ENCODE measurements at regions not wholly inside any gene's neighbourhood (a gene's known extent, or its start where the extent isn't known, plus 50 kb on each side); places are given as distances from the start of the nearest gene placed in this dataset.

DNA sequence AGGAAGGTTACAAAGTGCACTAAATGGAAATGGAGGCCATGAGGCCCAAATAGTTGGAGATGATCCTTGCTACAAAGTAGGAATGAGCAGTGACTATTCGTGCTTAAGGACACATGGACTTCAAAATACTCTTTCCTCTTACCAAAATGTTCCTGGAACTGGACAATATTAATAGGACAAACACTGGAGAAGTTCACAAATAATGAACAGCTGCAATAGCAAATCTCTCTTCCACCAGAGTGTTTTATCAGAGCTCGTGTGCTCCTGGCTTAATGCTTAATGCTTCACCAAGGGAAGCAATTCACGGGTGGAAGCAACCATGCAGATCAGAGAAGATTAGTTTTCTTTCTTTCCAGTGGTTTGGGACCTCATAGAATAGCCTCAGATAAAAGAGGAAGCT is 435.4 kb downstream of the BCKDHB start:
- peak overlapping the region in 1 of 2 experiments; percentile 53; a peak in 2 of 4 replicates for H3K27ac ChIP-seq (ENCODE audit: low read depth in 2 of 2, low read length in 1 of 2)
- no peak for DNase-seq
- ChIA-PET POLR2A (no interaction called here), CTCF (no interaction called here)
- TF ChIP-seq, protein P1, sequence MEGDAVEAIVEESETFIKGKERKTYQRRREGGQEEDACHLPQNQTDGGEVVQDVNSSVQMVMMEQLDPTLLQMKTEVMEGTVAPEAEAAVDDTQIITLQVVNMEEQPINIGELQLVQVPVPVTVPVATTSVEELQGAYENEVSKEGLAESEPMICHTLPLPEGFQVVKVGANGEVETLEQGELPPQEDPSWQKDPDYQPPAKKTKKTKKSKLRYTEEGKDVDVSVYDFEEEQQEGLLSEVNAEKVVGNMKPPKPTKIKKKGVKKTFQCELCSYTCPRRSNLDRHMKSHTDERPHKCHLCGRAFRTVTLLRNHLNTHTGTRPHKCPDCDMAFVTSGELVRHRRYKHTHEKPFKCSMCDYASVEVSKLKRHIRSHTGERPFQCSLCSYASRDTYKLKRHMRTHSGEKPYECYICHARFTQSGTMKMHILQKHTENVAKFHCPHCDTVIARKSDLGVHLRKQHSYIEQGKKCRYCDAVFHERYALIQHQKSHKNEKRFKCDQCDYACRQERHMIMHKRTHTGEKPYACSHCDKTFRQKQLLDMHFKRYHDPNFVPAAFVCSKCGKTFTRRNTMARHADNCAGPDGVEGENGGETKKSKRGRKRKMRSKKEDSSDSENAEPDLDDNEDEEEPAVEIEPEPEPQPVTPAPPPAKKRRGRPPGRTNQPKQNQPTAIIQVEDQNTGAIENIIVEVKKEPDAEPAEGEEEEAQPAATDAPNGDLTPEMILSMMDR (IDR thresholded peaks at IDR 0.05), result no peak
- TF ChIP-seq, protein P2, sequence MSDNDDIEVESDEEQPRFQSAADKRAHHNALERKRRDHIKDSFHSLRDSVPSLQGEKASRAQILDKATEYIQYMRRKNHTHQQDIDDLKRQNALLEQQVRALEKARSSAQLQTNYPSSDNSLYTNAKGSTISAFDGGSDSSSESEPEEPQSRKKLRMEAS (IDR thresholded peaks at IDR 0.05; ENCODE audit: low read depth), result no peak
- TF ChIP-seq, protein P3, sequence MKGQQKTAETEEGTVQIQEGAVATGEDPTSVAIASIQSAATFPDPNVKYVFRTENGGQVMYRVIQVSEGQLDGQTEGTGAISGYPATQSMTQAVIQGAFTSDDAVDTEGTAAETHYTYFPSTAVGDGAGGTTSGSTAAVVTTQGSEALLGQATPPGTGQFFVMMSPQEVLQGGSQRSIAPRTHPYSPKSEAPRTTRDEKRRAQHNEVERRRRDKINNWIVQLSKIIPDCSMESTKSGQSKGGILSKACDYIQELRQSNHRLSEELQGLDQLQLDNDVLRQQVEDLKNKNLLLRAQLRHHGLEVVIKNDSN (IDR thresholded peaks at IDR 0.05; ENCODE audit: borderline replicate concordance, low read depth), result no peak
- TF ChIP-seq ELF1 (IDR thresholded peaks at IDR 0.05), result no peak
- TF ChIP-seq YY1 (IDR thresholded peaks at IDR 0.05; ENCODE audit: low read depth), result no peak
- no peak for TF ChIP-seq POLR2AphosphoS5 (IDR thresholded peaks at IDR 0.05; ENCODE audit: low read depth, low read length)
- TF ChIP-seq SMC3 (IDR thresholded peaks at IDR 0.05; ENCODE audit: low read depth, low read length), result no peak
- TF ChIP-seq TEAD4 (IDR thresholded peaks at IDR 0.05; ENCODE audit: borderline replicate concordance, insufficient read depth), result no peak
- TF ChIP-seq RFX5 (IDR thresholded peaks at IDR 0.05; ENCODE audit: low read length), result no peak
- no peak for TF ChIP-seq EP300 (IDR thresholded peaks at IDR 0.05; ENCODE audit: borderline replicate concordance in 1 of 2, low read depth in 1 of 2, low read length in 1 of 2)
- no peak for TF ChIP-seq MXI1 (IDR thresholded peaks at IDR 0.05; ENCODE audit: low read depth, low read length)
- TF ChIP-seq TAF1 (IDR thresholded peaks at IDR 0.05; ENCODE audit: borderline replicate concordance, low read depth, low read length), result no peak
- no peak for TF ChIP-seq GATA2 (CRISPR knock-in tag; IDR thresholded peaks at IDR 0.05)
- TF ChIP-seq MEF2A (IDR thresholded peaks at IDR 0.05; ENCODE audit: borderline replicate concordance, low read depth), result no peak
- no peak for TF ChIP-seq RCOR1 (IDR thresholded peaks at IDR 0.05; ENCODE audit: low read length)
- no peak for TF ChIP-seq FOSL2 (IDR thresholded peaks at IDR 0.05; ENCODE audit: borderline replicate concordance, low read depth)
- TF ChIP-seq, protein P4, sequence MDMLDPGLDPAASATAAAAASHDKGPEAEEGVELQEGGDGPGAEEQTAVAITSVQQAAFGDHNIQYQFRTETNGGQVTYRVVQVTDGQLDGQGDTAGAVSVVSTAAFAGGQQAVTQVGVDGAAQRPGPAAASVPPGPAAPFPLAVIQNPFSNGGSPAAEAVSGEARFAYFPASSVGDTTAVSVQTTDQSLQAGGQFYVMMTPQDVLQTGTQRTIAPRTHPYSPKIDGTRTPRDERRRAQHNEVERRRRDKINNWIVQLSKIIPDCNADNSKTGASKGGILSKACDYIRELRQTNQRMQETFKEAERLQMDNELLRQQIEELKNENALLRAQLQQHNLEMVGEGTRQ (IDR thresholded peaks at IDR 0.05; ENCODE audit: borderline replicate concordance, low read depth, low read length), result no peak
- TF ChIP-seq, protein P5, sequence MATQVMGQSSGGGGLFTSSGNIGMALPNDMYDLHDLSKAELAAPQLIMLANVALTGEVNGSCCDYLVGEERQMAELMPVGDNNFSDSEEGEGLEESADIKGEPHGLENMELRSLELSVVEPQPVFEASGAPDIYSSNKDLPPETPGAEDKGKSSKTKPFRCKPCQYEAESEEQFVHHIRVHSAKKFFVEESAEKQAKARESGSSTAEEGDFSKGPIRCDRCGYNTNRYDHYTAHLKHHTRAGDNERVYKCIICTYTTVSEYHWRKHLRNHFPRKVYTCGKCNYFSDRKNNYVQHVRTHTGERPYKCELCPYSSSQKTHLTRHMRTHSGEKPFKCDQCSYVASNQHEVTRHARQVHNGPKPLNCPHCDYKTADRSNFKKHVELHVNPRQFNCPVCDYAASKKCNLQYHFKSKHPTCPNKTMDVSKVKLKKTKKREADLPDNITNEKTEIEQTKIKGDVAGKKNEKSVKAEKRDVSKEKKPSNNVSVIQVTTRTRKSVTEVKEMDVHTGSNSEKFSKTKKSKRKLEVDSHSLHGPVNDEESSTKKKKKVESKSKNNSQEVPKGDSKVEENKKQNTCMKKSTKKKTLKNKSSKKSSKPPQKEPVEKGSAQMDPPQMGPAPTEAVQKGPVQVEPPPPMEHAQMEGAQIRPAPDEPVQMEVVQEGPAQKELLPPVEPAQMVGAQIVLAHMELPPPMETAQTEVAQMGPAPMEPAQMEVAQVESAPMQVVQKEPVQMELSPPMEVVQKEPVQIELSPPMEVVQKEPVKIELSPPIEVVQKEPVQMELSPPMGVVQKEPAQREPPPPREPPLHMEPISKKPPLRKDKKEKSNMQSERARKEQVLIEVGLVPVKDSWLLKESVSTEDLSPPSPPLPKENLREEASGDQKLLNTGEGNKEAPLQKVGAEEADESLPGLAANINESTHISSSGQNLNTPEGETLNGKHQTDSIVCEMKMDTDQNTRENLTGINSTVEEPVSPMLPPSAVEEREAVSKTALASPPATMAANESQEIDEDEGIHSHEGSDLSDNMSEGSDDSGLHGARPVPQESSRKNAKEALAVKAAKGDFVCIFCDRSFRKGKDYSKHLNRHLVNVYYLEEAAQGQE (IDR thresholded peaks at IDR 0.05; ENCODE audit: low read depth, low read length), result no peak
- H3K36me3 ChIP-seq (replicated peaks in 1 of 2; ENCODE audit: control insufficient read depth in 1 of 2, insufficient read depth in 2 of 2, low read length in 1 of 2), result no peaks in the 10 kb centered on the region
- H2AFZ ChIP-seq (ENCODE audit: low read depth), result 0 out of 2 replicates have a peak overlapping the region, but pooled peaks have one; percentile 7
- WGBS (ENCODE audit: low lambda C conversion rate), result 71% methylated on average over 3 of the region's 3 CpGs
- H3F3A ChIP-seq (replicated peaks; ENCODE audit: insufficient read depth), result peaks cover 11% of the 10 kb centered on the region
- no peak overlapping the region for H3K4me2 ChIP-seq
- no peaks in the 10 kb centered on the region for H3K27me3 ChIP-seq (ENCODE audit: insufficient read depth)
- H3K9me3 ChIP-seq, result peaks cover 8% of the 10 kb centered on the region; the same call in 1 of the 2 replicates
- H3K9ac ChIP-seq, result no peak overlapping the region
- 0 out of 4 replicates have a peak, but pooled peaks cover 0 to 7% of the 10 kb centered on the region in 2 experiments for H3K4me1 ChIP-seq (ENCODE audit: control insufficient read depth in 1 of 2, insufficient read depth in 2 of 2, low read depth in 1 of 2, low read length in 1 of 2)
- H3K79me2 ChIP-seq (ENCODE audit: insufficient read depth), result no peaks in the 10 kb centered on the region
- H3K9me2 ChIP-seq, result no peaks in the 10 kb centered on the region
- H4K20me1 ChIP-seq (ENCODE audit: insufficient read depth), result no peaks in the 10 kb centered on the region
- no peak overlapping the region for H3K4me3 ChIP-seq (ENCODE audit: low read depth in 2 of 2, low read length in 1 of 2)
